ENCODE measurements at regions not wholly inside any gene's neighbourhood (a gene's known extent, or its start where the extent isn't known, plus 50 kb on each side); places are given as distances from the start of the nearest gene placed in this dataset.
"Not testable (repeated sequence)": the region's sequence is repeated elsewhere in the genome, so short reads cannot be mapped to it uniquely, and the experiment has no call there.

DNA sequence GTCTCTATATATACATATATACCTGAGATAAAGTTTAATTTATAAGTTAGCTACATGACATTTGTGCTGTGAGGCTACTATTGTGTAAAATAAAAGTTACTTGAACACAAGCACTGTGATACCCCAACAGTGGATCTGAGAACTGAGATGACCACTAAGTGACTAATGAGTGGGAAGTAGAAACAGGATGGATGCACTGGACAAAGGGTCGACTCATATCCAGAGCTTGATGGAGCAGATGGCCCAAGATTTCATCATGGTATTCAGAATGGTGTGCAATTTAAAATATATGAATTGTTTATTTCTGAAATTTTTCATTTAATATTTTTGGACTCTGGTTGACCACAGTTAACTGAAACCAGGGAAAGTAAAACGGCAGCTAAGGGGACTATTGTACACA lies 908.6 kb upstream of the MDGA2 start:
- DNase-seq (ENCODE audit: low read depth), result peak; percentile 53

GRCh38 chr14:48582938-48583337 lies 907.5 kb upstream of the MDGA2 start:
- no peak for DNase-seq (ENCODE audit: low read depth)

DNA sequence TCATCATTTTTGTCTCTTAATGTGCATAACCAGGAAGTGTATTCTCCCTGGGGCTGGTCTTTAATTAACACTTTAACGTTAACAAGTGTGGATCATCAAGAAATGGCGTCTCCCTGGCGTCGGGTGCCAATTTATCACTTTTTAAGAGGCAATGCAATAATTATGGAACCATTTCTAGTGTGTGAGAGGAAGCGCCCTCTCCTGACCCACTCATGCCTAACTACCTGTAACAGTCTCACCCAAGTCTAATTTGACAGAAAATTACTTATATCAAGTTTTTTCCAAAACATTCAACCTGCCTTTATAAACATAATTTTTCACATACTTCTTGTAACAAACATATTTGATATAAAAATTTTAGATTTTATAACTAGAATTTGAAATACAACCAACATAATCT lies 905.3 kb upstream of the MDGA2 start:
- no peak for DNase-seq (ENCODE audit: low read depth)

DNA sequence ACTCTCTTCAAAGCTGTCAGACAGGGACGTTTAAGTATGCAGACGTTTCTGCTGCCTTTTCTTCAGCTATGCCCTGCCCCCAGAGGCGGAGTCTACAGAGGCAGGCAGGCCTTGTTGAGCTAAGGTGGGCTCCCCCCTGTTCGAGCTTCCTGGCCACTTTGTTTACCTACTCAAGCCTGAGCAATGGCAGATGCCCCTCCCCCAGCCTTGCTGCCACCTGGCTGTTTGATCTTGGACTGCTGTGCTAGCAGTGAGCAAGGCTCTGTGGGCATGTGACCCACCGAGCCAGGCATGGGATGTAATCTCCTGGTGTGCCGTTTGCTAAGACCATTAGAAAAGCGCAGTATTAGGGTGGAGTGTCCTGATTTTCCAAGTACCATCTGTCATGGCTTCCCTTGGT lies 900.4 kb upstream of the MDGA2 start:
- DNase-seq (ENCODE audit: low read depth), result no peak

- no peak for DNase-seq (ENCODE audit: low read depth)
These were observed 893.3 kb upstream of the MDGA2 start for GRCh38 chr14:48568688-48569087.

DNA sequence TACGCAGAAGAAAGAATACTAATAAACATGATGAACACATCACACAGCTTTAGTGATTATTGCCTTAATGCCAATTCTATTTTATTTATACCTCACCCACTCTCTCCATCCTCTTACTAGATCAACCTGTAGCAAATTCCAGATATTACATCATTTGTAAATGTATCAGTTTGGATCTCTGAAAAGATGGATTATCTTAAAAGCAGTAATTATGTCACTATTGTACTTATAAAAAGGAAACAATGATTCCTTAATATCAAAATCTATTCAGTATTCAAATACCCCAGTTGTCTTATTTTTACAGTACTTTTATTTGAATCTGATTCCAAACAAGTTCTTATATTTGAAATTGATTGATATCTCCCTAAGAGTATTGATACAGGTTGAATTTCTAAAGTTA lies 892.8 kb upstream of the MDGA2 start:
- DNase-seq (ENCODE audit: low read depth), result no peak

- peak; percentile 6 for DNase-seq (ENCODE audit: low read depth)
These were observed 888.1 kb upstream of the MDGA2 start for GRCh38 chr14:48563489-48563888.

DNA sequence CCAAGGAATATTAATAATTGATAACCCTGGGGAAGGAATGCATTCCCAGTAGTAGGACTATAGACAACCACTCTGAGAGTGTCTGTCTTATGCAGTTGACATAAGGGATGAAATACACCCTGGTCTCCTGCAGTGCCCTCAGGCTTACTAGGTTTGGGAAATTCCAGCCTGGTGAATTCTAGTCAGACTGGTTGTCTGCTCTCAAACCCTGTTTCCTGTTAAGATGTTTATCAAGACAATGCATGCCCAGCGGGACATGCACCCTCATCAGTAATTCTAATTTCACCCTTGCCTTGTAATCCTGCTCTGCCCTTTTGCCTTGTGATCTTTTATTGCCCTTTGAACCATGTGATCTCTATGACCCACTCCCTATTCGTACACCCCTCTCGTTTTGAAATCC lies 886.0 kb upstream of the MDGA2 start:
- DNase-seq (ENCODE audit: low read depth), result not testable (repeated sequence)

GRCh38 chr14:48560421-48560820 lies 885.0 kb upstream of the MDGA2 start:
- no peak for DNase-seq (ENCODE audit: low read depth)

DNA sequence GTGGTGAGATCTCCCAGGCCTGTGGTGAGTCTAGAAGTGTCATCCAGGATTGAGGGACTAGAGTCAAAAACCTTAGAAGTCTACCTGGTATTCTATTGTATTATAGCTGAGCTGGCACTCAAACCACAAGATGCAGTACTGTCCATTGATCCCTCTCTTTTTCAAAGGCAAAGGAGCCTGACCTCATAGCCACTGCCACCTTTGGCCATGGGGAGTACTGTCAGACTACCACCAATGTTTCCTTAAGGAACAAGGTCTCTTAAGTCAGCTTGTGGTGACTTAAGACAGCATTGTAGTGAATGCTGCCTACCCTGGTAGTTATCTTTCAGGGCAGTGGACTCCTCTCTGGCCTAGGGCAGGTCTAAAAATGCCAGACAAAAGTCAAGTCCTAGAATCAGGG lies 878.0 kb upstream of the MDGA2 start:
- no peak for DNase-seq (ENCODE audit: low read depth)

DNA sequence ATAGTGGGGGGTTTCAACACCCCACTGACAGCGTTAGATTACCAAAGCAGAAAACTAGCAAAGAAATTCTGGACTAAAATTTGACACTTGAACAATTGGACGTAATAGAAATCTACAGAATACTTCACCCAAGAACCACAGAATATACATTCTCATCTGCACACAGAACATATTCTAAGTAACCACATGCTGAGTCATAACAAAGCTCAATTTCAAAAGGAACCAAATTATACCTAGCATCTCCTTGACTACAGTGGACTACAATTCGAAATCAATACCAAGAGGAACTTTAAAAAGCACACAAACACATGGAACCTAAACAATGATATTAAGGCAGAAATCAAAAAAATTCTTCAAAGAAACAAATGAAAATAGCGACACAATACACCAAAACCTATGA lies 871.6 kb upstream of the MDGA2 start:
- DNase-seq (ENCODE audit: low read depth), result no peak

- no peak for DNase-seq (ENCODE audit: low read depth)
These were observed 862.2 kb upstream of the MDGA2 start for GRCh38 chr14:48537600-48537999.

GRCh38 chr14:48536318-48536717 lies 860.9 kb upstream of the MDGA2 start:
- DNase-seq (ENCODE audit: low read depth), result peak; percentile 3

DNA sequence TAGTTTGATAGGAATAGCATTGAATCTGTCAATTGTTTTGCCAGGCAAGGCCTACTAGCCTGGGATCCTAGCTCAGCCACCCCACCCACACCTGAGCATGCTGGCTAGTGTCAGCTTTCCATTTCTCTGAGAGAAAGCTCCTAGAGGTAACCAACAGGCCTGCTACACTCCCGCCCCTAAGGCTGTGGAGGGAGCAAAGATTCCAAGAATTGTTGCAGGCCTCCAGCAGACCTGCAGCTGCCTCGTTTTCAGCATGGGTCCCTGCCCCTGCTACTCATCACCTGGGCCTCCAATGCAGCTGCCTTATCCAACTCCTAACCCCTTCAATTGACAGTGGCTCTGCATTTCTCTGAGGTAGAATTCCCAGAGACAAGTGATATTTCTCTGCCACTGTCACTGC lies 852.4 kb upstream of the MDGA2 start:
- DNase-seq (ENCODE audit: low read depth), result no peak

DNA sequence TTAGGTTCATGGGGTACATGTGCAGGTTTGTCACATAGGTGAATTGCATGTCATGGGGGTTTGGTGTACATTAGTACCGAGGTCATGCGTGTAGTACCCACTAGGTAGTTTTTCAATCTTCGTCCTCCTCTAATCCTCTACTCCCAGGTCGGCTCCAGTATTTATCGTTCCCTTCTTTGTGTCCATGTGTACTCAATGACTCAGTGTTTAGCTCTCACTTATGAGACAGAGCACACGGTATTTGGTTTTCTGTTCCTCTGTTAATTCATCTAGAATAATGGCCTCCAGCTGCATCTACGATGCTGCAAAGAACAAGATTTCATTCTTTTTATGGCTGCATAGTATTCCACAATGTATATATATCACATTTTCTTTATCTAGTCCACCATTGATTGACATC lies 850.9 kb upstream of the MDGA2 start:
- no peak for DNase-seq (ENCODE audit: low read depth)

DNA sequence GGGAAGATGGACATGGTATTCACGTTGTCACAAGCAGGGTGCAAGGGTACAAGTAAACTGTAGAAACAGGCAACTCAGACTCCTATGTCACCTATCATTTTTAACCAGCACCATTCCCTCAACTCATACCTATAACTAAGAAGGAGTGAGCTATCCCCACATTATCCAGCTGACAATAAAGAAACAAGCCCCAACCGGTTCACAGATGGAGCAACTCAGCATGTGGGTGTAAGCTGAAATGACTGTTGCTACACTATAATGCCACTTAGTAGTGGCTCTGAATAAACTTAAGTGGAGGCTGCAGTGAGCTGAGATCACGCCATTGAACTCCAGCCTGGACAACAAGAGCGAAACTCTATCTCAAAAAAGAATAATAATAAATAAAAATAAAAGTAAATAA lies 829.5 kb upstream of the MDGA2 start:
- DNase-seq (ENCODE audit: low read depth), result no peak

DNA sequence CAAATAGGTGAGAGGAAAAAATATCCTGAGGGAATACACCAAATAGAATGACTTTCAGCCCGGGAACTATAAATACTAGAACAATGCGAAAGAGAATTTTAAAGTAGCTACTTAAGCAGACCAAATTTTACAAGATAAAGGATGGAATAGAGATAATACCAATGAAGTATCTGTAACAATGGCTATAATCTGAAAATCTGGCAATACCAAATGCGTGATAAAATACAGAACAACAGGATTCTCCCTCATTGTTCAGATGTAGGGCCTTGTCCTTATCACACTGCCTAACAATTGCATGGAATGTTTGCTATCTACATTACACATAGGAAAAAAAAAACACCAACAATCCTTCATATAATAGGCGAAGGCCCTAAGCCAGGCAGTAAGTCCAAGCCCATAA lies 815.4 kb upstream of the MDGA2 start:
- DNase-seq (ENCODE audit: low read depth), result no peak

DNA sequence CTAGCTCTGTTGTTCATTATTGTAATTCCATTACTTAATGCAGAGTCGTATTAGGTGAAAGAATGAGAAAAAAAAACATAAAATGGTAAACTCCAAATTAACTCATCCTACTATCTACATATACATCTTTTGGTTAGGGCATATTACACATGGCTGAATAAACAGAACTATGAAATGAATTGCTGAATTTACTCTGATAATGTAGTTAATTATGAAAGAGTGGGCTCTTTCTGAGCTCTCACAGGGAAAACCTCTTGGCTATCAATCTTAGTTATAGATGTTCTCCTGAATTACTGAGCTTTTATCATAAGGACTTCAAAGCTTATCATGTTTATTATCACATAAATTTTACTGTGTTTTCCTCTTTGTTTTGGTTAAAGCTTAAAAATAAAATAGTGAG lies 798.5 kb upstream of the MDGA2 start:
- no peak for DNase-seq (ENCODE audit: low read depth)

DNA sequence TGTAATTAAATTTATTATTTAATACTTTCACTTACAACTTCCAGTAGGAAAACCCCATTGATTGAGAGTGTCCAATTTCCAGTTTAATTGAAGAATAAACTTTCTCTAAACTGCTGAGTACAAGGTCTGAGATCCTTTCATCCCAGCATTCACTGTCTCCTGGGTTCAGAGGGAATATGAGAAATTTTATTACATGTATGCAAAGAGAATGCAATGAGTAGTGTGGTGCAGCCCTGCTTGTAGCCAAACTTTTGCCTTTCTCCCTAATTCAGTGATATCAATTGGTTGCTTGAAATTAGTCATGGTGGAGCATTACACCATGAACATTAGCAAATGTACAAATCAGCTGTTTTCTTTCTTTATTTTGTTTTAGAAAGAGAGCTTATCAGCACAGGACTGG lies 780.6 kb upstream of the MDGA2 start:
- DNase-seq (ENCODE audit: low read depth), result no peak

DNA sequence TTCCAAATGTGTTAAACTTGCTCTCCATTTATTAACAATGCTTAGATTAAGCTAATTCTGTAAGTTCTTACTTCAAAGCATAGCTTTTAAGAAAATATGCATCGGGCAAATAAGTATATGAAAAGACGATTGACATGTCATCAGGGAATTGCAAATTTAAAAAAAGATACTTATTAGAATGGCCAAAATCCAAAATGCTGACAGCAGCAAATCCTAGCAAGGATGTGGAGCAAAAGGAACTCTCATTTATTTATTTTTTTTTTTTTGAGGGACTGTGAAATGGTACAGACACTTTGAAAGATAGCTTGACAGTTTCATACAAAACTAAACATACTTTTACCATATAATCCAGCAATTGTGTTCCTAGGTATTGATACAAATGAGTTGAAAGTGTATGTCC lies 779.5 kb upstream of the MDGA2 start:
- DNase-seq (ENCODE audit: low read depth), result no peak

DNA sequence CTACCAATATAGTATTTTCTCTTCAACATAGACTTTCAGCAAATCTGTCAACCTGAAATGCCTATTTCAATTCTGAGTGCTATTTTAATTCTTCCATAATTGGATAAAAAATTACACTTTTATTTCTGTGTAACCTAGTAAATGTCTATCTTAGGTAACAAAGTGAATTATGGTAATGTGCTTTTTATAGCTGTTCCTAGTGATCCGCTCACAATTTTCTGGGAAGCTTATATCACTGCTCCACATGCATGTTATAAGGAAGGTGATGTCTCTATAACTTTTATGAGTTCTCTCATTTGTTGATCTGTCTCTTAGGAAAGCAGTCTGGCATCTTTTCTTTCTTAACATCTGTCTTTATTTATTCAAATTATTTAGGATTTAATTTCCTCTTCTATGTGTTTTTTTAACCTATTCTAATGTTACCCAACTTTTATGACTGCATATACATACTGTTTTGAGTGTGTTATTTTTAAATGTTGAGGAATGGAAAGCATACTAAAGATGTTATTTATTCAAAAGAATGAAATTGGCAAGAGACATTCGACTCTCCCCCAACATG lies 777.1 kb upstream of the MDGA2 start:
- DNase-seq (ENCODE audit: low read depth), result no peak

- peak; percentile 0 for DNase-seq (ENCODE audit: low read depth)
These were observed 759.8 kb upstream of the MDGA2 start for GRCh38 chr14:48435221-48435620.

DNA sequence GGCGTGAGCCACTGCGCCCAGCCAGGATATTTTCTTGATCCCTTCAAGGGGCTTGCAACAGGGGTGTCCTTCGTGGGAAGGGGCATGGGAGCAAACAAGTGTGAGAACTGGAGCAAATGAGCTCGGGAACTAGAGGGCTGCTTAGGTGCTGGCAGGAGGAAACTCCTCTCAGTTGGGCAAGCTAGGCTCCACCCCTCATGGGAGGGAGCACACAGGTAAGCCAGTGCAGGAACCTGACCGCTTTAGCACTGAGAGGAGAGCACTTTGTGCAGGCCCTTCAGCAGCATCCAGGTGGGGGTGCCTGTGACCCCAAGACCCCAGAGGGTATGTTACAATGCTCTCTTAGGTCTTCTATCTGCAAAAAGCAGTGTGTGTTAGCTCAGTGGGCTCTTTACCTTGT lies 755.4 kb upstream of the MDGA2 start:
- no peak for DNase-seq (ENCODE audit: low read depth)

DNA sequence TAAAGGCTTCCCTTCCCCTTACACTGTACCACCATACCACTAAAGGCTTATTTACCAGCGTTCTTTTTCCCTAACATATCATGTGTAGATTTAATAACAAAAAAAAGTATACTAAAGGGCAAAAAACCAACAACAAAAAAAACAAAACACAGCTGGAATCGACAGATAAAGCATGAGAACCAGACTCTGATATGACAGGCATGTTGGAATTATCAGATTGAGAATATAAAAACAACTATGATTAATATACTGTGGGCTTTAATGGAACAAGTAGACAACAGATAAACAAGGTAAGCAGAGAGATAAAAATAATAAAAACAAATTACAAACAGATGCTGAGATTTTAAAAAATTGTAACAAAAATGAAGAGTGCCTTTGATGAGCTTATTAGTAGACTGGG lies 754.1 kb upstream of the MDGA2 start:
- no peak for DNase-seq (ENCODE audit: low read depth)

Data from RPMI7951 (cell line).